SJCRH30 (cell line): ENCODE measurements at regions not wholly inside any gene's neighbourhood (a gene's known extent, or its start where the extent isn't known, plus 50 kb on each side); places are given as distances from the start of the nearest gene placed in this dataset.
"Not testable (repeated sequence)": the region's sequence is repeated elsewhere in the genome, so short reads cannot be mapped to it uniquely, and the experiment has no call there.

Experiments used
- DNase-seq, 2 experiments: peaks; one replicate each; pipeline ENCODE4 v3.0.0-alpha.2; 2015 to 2020
- H3K27ac ChIP-seq: fragments of 250-450 bp; sonication (Bioruptor Pico); 2 replicates; pipeline ENCODE4 v1.5.1; 2020; ENCODE audit warnings: mild to moderate bottlenecking, moderate library complexity
- H3K27me3 ChIP-seq: fragments of 250-450 bp; sonication (Bioruptor Pico); 2 replicates; pipeline ENCODE4 v1.5.1; 2020; ENCODE audit warnings: mild to moderate bottlenecking, moderate library complexity
- H3K36me3 ChIP-seq: fragments of 250-450 bp; sonication (Bioruptor Pico); 2 replicates; pipeline ENCODE4 v1.5.1; 2020; ENCODE audit warnings: mild to moderate bottlenecking, moderate library complexity
- H3K4me1 ChIP-seq: fragments of 250-450 bp; sonication (Bioruptor Pico); 2 replicates; pipeline ENCODE4 v1.5.1; 2020; ENCODE audit warnings: mild to moderate bottlenecking, moderate library complexity
- H3K4me3 ChIP-seq: fragments of 250-450 bp; sonication (Bioruptor Pico); 2 replicates; pipeline ENCODE4 v1.5.1; 2020; ENCODE audit warnings: mild to moderate bottlenecking, moderate library complexity
- H3K9me3 ChIP-seq: fragments of 250-450 bp; sonication (Bioruptor Pico); replicated peaks from 2 replicates; pipeline ENCODE4 v1.5.1; 2020; ENCODE audit warnings: mild to moderate bottlenecking, moderate library complexity

GRCh38 chr19:31537136-31537535 is 187.9 kb upstream of the TSHZ3 start:
- Histone ChIP-seq H3K36me3 (no peaks in the 10 kb centered on the region), H3K9me3 (peaks cover 3% of the 10 kb centered on the region; the same call in 1 of the 2 replicates), H3K4me1 (no peaks in the 10 kb centered on the region), H3K4me3 (no peak overlapping the region), H3K27me3 (no peaks in the 10 kb centered on the region), H3K27ac (no peak overlapping the region)
- no peak for DNase-seq

GRCh38 chr19:31537902-31538301 is 188.7 kb upstream of the TSHZ3 start:
- H3K4me3 ChIP-seq, H3K9me3 ChIP-seq, H3K4me1 ChIP-seq, H3K36me3 ChIP-seq, H3K27ac ChIP-seq, H3K27me3 ChIP-seq, DNase-seq: not testable (repeated sequence)

GRCh38 chr19:31538879-31539278 is 189.6 kb upstream of the TSHZ3 start:
- H3K27ac ChIP-seq: no peak overlapping the region
- no peaks in the 10 kb centered on the region for H3K4me1 ChIP-seq
- no peaks in the 10 kb centered on the region for H3K36me3 ChIP-seq
- no peak for DNase-seq
- no peak overlapping the region for H3K4me3 ChIP-seq
- H3K9me3 ChIP-seq: peaks cover 3% of the 10 kb centered on the region; the same call in 1 of the 2 replicates
- no peaks in the 10 kb centered on the region for H3K27me3 ChIP-seq

- H3K4me1 ChIP-seq: no peaks in the 10 kb centered on the region
- H3K27me3 ChIP-seq: no peaks in the 10 kb centered on the region
- no peaks in the 10 kb centered on the region for H3K36me3 ChIP-seq
- H3K27ac ChIP-seq: no peak overlapping the region
- no peak for DNase-seq
- H3K4me3 ChIP-seq: no peak overlapping the region
- peaks cover 3% of the 10 kb centered on the region for H3K9me3 ChIP-seq
Measured at GRCh38 chr19:31539386-31539785, 190.2 kb upstream of the TSHZ3 start.

- Histone ChIP-seq H3K27me3 (no peaks in the 10 kb centered on the region), H3K9me3 (peaks cover 12% of the 10 kb centered on the region), H3K4me3 (no peak overlapping the region), H3K4me1 (peaks cover 8% of the 10 kb centered on the region), H3K36me3 (no peaks in the 10 kb centered on the region), H3K27ac (no peak overlapping the region)
- DNase-seq: no peak
Measured at GRCh38 chr19:31541396-31541795, 192.2 kb upstream of the TSHZ3 start.

GRCh38 chr19:31543456-31543855 is 194.2 kb upstream of the TSHZ3 start:
- no peaks in the 10 kb centered on the region for H3K27me3 ChIP-seq
- no peak for DNase-seq
- H3K36me3 ChIP-seq: no peaks in the 10 kb centered on the region
- no peak overlapping the region for H3K4me3 ChIP-seq
- peaks cover 12% of the 10 kb centered on the region for H3K4me1 ChIP-seq
- H3K27ac ChIP-seq: no peak overlapping the region
- peaks cover 9% of the 10 kb centered on the region for H3K9me3 ChIP-seq

- Histone ChIP-seq H3K9me3 (peaks cover 9% of the 10 kb centered on the region), H3K4me1 (peaks cover 12% of the 10 kb centered on the region), H3K36me3 (no peaks in the 10 kb centered on the region), H3K27me3 (no peaks in the 10 kb centered on the region), H3K4me3 (no peak overlapping the region), H3K27ac (peak overlapping the region; percentile 15; the same call in 1 of the 2 replicates)
- DNase-seq: no peak
Measured at GRCh38 chr19:31545777-31546176, 196.5 kb upstream of the TSHZ3 start.

GRCh38 chr19:31546205-31546960 is 197.1 kb upstream of the TSHZ3 start:
- Histone ChIP-seq H3K9me3 (peaks cover 9% of the 10 kb centered on the region), H3K4me1 (peaks cover 12% of the 10 kb centered on the region), H3K27me3 (no peaks in the 10 kb centered on the region), H3K36me3 (no peaks in the 10 kb centered on the region), H3K4me3 (no peak overlapping the region), H3K27ac (peak overlapping the region; percentile 15; the same call in 1 of the 2 replicates)
- peak in 1 of 2 experiments; percentile 57 for DNase-seq

GRCh38 chr19:31548941-31549340 is 199.7 kb upstream of the TSHZ3 start:
- Histone ChIP-seq H3K36me3 (no peaks in the 10 kb centered on the region), H3K4me3 (no peak overlapping the region), H3K27me3 (no peaks in the 10 kb centered on the region), H3K4me1 (peaks cover 28% of the 10 kb centered on the region), H3K9me3 (peaks cover 9% of the 10 kb centered on the region), H3K27ac (no peak overlapping the region)
- peak in 1 of 2 experiments; percentile 56 for DNase-seq

GRCh38 chr19:31553112-31553845 is 204.0 kb upstream of the TSHZ3 start:
- H3K4me1 ChIP-seq: peaks cover 35% of the 10 kb centered on the region
- H3K27me3 ChIP-seq: no peaks in the 10 kb centered on the region
- peak; percentile 94 to 95 for DNase-seq
- H3K27ac ChIP-seq: peak overlapping the region; percentile 79
- no peaks in the 10 kb centered on the region for H3K36me3 ChIP-seq
- H3K9me3 ChIP-seq: no peaks in the 10 kb centered on the region
- no peak overlapping the region for H3K4me3 ChIP-seq

- Histone ChIP-seq H3K27ac (peak overlapping the region; percentile 79), H3K27me3 (no peaks in the 10 kb centered on the region), H3K4me1 (peaks cover 35% of the 10 kb centered on the region), H3K9me3 (no peaks in the 10 kb centered on the region), H3K36me3 (no peaks in the 10 kb centered on the region), H3K4me3 (no peak overlapping the region)
- peak; percentile 95 to 96 for DNase-seq
Measured at GRCh38 chr19:31553846-31554215, 204.6 kb upstream of the TSHZ3 start.

- no peaks in the 10 kb centered on the region for H3K27me3 ChIP-seq
- peaks cover 35% of the 10 kb centered on the region for H3K4me1 ChIP-seq
- DNase-seq: peak; percentile 36 to 65
- no peak overlapping the region for H3K4me3 ChIP-seq
- no peaks in the 10 kb centered on the region for H3K36me3 ChIP-seq
- peak overlapping the region; percentile 79 for H3K27ac ChIP-seq
- H3K9me3 ChIP-seq: peaks cover 4% of the 10 kb centered on the region
Measured at GRCh38 chr19:31554360-31554759, 205.1 kb upstream of the TSHZ3 start.

- Histone ChIP-seq H3K27ac (no peak overlapping the region), H3K36me3 (no peaks in the 10 kb centered on the region), H3K4me3 (no peak overlapping the region), H3K27me3 (no peaks in the 10 kb centered on the region), H3K4me1 (peaks cover 42% of the 10 kb centered on the region), H3K9me3 (peaks cover 10% of the 10 kb centered on the region)
- peak; percentile 33 to 57 for DNase-seq
Measured at GRCh38 chr19:31555634-31556215, 206.5 kb upstream of the TSHZ3 start.

GRCh38 chr19:31559494-31559893 is 210.3 kb upstream of the TSHZ3 start:
- H3K4me3 ChIP-seq: no peak overlapping the region
- peaks cover 10% of the 10 kb centered on the region for H3K9me3 ChIP-seq
- no peaks in the 10 kb centered on the region for H3K27me3 ChIP-seq
- no peaks in the 10 kb centered on the region for H3K36me3 ChIP-seq
- DNase-seq: no peak
- H3K4me1 ChIP-seq: peaks cover 35% of the 10 kb centered on the region
- H3K27ac ChIP-seq: peak overlapping the region; percentile 83
